Stimulated activated CD8-positive, alpha-beta memory T cell treated with anti-CD3 and anti-CD28 coated beads, Interleukin-7, amount 100 ng/mL, for 4 hours (primary cell): ENCODE measurements at regions not wholly inside any gene's neighbourhood (a gene's known extent, or its start where the extent isn't known, plus 50 kb on each side); places are given as distances from the start of the nearest gene placed in this dataset.
"Not testable (repeated sequence)": the region's sequence is repeated elsewhere in the genome, so short reads cannot be mapped to it uniquely, and the experiment has no call there.

Source experiments
- DNase-seq, 2 donors: peaks; one replicate each; pipeline ENCODE4 v3.0.0-alpha.2; 2020; ENCODE audit warnings: low read depth in 2 of 2

- DNase-seq: no peak
Observed at GRCh38 chr9:73866451-73866850, 630.7 kb upstream of the RORB start.

- peak; percentile 2 to 26 for DNase-seq
Observed at GRCh38 chr9:73869264-73869663, 627.9 kb upstream of the RORB start.

- DNase-seq: no peak
Observed at GRCh38 chr9:73871636-73872035, 625.5 kb upstream of the RORB start.

DNA sequence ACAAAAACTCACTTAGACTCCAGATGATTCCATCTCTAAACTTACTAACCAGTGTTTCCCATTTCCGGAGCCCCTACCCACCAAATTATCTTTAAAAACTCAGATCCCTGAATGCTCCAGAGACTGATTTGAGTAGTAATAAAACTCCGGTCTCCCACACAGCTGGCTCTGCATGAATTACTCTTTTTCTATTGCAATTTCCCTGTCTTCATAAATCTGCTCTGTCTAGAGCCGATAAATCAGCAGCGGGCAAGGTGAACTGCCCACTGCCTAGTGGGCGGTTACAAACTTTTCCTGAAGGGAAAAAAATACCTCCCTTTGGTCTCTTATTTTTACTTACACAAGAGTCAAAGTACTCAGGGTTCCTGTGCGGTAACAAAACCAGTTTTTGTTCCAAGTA, 624.4 kb upstream of the RORB start:
- DNase-seq: no peak

DNA sequence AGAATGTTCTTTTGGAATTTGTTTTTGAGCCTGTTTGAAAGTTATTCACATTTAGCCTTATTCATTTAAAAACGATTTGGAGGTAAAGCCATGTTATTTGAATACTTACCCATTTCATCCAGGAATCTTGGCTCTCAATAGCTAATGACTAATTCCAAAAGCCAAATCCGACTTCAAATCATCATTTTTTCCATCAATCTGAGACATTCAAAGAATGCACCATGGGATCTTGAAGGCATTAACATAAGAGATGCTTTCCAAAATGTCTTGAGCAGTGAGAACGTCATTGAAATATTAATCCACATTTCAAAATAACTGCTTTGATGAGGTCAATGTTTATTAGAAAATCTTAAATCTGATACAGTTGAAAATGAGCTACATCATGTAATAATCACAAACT, 617.0 kb upstream of the RORB start:
- DNase-seq: no peak

GRCh38 chr9:73889023-73889422, 608.1 kb upstream of the RORB start:
- no peak for DNase-seq

GRCh38 chr9:73890685-73891277, 606.4 kb upstream of the RORB start:
- no peak for DNase-seq

DNA sequence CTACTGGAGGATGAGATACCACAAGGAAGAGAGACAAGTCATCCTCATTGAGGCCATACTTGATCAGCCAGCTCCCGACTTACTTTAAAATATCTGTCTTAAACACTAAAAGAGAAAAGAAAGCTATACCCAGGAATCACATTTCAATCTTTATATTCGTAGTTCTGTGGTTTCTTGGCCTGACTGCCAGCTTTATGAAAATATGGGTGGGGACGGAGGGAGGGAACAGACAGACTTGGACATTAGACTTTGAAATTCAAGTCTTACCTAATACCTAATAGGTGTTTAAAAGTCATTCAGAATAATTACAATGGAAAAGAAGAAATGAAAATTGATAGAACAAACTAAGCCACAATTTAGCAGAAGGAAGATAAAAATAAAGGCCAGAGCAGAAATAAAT, 604.8 kb upstream of the RORB start:
- no peak for DNase-seq

DNA sequence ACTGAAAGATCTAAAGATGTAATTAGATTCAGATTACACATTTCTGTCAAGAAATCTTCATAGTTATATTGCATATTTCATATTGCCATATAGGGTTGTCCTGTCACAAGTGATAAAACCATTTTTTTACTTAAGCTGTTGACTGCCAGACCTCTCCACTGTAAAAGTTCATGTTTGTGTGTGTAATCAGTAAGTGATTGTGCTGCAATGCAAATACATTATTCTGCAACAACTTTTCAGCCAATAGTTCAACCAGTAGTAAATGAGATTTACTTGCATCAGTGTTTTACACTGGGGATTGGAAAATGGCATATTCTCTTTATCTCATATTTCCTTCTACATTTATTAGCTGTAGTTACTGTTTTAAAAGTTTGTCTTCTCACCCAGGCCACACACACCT, 603.9 kb upstream of the RORB start:
- no peak for DNase-seq

DNA sequence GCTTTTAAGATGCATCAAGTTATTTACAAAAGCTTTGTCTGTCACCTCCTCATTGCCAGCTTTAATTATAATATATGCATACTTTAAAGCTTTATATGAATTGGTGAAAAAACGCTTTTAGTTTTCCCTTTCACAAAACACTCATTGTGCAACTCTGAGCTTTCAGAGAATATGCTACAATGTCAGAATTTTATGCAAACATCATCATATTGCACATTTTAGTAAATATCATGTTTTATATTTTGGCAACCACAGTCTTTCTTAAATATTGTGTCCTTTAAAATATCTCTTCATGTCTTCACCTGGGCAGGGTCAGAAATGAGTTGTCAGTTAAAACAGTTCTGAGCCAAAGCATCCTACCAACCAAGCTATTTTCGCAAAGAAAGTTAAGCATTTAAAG, 601.1 kb upstream of the RORB start:
- no peak for DNase-seq

- DNase-seq: no peak
Observed at GRCh38 chr9:73906671-73907070, 590.5 kb upstream of the RORB start.

GRCh38 chr9:73911804-73912203, 585.3 kb upstream of the RORB start:
- DNase-seq: no peak

DNA sequence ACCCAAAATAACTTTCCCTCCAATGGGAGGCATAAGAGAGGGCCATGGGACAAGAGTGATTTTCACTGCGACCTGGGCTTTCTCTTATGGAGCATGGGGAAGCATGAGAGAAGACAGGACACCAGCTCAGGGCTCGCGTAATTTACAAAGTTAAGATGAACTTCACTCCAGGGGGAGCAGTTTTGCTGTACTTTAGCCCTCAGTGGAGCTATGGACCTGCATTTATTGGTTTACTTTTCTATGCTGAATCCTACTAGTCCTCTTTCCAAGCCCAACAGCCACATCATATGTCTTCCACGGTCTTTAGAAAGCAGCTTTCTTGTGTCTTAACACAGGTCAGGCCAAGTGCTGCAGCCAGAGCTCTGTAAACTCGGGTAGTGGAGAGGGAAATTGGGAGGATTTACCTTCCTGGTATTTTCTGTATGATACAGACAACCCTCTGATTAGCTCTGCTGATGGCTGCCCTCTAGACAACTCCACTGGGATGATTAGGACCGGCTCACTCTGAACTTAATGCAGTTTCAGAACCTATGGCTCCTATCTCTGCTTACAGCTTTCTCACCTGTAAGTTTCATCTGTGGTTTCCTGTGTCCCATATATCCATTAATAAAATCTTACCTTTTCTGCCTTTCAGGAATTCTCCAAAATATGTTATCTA, 581.0 kb upstream of the RORB start:
- DNase-seq: no peak

DNA sequence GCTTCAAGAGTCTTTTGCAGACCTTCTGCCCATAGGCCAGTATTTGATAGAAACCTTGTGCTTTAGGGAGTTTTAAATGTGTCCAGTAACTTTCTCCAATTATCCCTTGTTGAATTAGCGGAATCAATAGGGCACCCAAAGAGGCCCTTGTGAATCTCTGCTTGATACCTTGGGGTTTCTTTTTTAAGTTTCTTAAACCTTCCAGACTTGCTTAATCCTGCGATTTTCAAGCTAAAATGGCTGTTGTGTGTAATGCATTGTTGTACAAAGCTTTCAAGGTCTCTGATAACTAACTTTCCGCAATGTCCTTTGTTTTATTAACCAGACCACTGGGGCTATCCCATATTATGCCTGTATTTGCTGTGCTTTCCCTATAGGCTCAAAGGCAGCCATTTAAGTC, 577.4 kb upstream of the RORB start:
- no peak for DNase-seq

DNA sequence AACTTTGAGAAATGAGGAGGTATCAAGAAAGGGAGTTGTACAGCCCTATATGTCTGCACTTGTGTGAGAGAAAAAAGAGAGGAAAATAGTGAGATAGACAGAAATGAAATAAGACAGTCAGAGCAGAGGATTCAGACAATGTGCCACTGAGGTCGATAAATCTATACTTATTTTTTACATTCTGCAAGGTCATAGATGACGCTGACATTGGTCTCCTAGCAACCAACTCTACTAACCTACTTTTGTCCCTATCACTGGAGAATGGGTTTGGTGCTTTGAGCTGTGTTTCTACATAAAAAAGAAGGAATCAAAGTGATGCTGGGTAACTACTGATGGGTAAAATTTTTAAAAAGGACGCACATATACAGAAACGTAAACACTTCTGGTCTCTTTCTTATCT, 573.3 kb upstream of the RORB start:
- DNase-seq: no peak

GRCh38 chr9:73951147-73951546, 546.0 kb upstream of the RORB start:
- DNase-seq: no peak

DNA sequence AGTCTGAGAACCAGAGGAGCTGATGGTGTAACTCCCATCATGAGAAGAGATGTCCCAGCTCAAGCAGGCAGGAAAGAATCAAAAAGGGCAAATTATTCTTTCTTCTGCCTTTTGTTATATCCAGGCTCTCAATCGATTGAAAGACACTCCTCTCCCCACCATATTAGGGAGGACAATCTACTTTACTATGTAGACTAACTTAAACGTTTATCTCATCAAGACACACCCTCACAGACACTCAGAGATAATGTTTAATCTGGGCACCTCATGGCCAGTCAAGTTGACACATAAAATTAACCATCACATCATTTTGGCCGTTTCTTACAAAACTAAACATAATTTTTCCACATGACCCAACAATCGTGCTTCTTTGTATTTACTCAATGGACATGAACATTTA, 534.3 kb upstream of the RORB start:
- DNase-seq: no peak

GRCh38 chr9:73969936-73970335, 527.2 kb upstream of the RORB start:
- no peak for DNase-seq

- DNase-seq: not testable (repeated sequence)
Observed at GRCh38 chr9:73976424-73976823, 520.7 kb upstream of the RORB start.

DNA sequence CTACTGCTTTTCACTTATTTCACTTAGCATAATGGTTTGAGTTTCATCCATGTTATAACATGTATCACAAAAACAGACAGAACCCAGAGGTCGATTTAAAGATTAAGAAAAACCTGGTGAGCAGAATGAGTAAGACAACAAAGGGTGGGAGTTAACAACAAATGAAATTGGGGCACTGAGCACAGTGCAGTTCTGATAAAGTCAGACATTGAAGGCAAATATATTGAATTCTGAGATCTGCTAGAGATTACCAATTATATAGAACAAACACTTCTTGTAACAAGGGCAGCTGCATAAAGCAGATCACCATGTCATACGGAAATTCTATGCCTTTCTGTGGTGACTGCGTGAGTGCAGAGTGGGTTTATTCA, 517.3 kb upstream of the RORB start:
- no peak for DNase-seq

DNA sequence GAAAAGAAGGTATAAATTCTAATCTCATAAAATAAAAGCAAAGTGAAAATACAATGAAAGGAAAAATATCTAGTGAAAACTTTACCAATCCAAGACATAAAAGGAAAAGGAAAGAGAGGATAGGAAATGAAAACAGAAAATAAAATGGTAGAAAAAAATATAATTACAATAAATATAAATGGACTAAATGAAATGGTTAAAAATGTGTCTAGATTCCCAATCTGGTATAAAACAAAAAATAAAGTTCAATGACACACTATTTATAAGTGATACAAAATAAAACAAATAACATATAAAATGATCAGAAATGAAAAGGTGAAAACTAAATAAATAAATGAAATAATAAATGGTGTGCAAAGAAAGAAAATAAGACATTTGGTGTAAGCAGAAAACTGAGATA, 516.4 kb upstream of the RORB start:
- DNase-seq: no peak

GRCh38 chr9:73981405-73981804, 515.7 kb upstream of the RORB start:
- no peak for DNase-seq

DNA sequence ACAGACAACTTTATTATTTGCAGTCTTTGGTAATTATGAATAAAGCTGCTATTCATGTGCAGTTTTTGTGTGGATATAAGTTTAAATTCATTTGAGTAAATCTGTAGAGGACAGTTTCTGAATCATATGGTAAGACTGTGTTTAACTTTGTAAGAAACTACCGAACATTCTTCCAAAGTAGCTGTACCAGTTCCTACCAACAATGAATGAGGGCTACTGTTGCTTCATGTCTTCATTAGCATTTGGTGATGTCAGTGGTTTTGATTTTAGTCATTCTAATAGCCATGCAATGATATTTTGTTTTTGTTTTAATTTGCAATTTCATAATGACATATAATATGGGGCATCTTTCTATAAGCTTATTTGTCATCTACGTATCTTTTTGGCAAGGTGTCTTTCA, 501.3 kb upstream of the RORB start:
- no peak for DNase-seq

GRCh38 chr9:73996844-73997243, 500.3 kb upstream of the RORB start:
- DNase-seq: no peak
